MM.1S (cell line): ENCODE measurements at regions not wholly inside any gene's neighbourhood (a gene's known extent, or its start where the extent isn't known, plus 50 kb on each side); places are given as distances from the start of the nearest gene placed in this dataset.

Experiments used
- DNase-seq: peaks from one replicate; pipeline ENCODE4 v3.0.0-alpha.2; 2015
- H2AFZ ChIP-seq: fragments of 300-600 bp; sonication (generic); 2 replicates; pipeline ENCODE4 v1.6.0; 2016; ENCODE audit warnings: antibody characterized with exemption, low read length
- H3F3A ChIP-seq: fragments of 300-600 bp; sonication (generic); 2 replicates; pipeline ENCODE4 v1.6.1; 2016; ENCODE audit warnings: mild to moderate bottlenecking, antibody characterized with exemption, low read length, moderate library complexity, mixed read lengths; ENCODE audit not compliant: insufficient read depth
- H3K27ac ChIP-seq: fragments of 300-600 bp; sonication (generic); 2 replicates; pipeline ENCODE4 v1.5.1; 2016; ENCODE audit warnings: mild to moderate bottlenecking, low read length
- H3K27me3 ChIP-seq: fragments of 300-600 bp; sonication (generic); replicated peaks from 2 replicates; pipeline ENCODE4 v1.6.0; 2016; ENCODE audit warnings: low read length; ENCODE audit not compliant: insufficient read depth
- H3K36me3 ChIP-seq: fragments of 300-600 bp; sonication (generic); replicated peaks from 2 replicates; pipeline ENCODE4 v1.6.1; 2016; ENCODE audit warnings: mild to moderate bottlenecking, low read length, mixed read lengths; ENCODE audit not compliant: insufficient read depth
- H3K4me1 ChIP-seq: fragments of 300-600 bp; sonication (generic); 2 replicates; pipeline ENCODE4 v1.6.1; 2016; ENCODE audit warnings: low read length, mixed read lengths
- H3K4me2 ChIP-seq: fragments of 300-600 bp; sonication (generic); 2 replicates; pipeline ENCODE4 v1.6.0; 2016; ENCODE audit warnings: low read depth, low read length
- H3K4me3 ChIP-seq: fragments of 300-600 bp; sonication (generic); 2 replicates; pipeline ENCODE4 v1.5.1; 2016; ENCODE audit warnings: low read length, mixed read lengths
- H3K79me2 ChIP-seq: fragments of 300-600 bp; sonication (generic); 2 replicates; pipeline ENCODE4 v1.6.1; 2016; ENCODE audit warnings: mixed run types, low read length, mixed read lengths
- H3K9ac ChIP-seq: fragments of 300-600 bp; sonication (generic); 2 replicates; pipeline ENCODE4 v1.6.1; 2016; ENCODE audit warnings: low read length, mixed read lengths
- H3K9me2 ChIP-seq: fragments of 300-600 bp; sonication (generic); replicated peaks from 2 replicates; pipeline ENCODE4 v1.6.1; 2016; ENCODE audit warnings: mild to moderate bottlenecking, low read length, mixed read lengths; ENCODE audit not compliant: insufficient read depth
- H3K9me3 ChIP-seq: fragments of 300-600 bp; sonication (generic); replicated peaks from 2 replicates; pipeline ENCODE4 v1.6.1; 2016; ENCODE audit warnings: mild to moderate bottlenecking, low read length, mixed read lengths; ENCODE audit not compliant: insufficient read depth
- H4K20me1 ChIP-seq: fragments of 300-600 bp; sonication (generic); 2 replicates; pipeline ENCODE4 v1.6.1; 2016; ENCODE audit warnings: mild to moderate bottlenecking, low read length, moderate library complexity, mixed read lengths; ENCODE audit not compliant: insufficient read depth
- EZH2 ChIP-seq: fragments of 300-600 bp; sonication (generic); optimal IDR thresholded peaks from 2 replicates; pipeline ENCODE3; 2017; ENCODE audit warnings: low read depth, mild to moderate bottlenecking, antibody characterized with exemption, low read length, mixed read lengths
- EZH2phosphoT487 ChIP-seq: fragments of 300-600 bp; sonication (generic); IDR thresholded peaks from 2 replicates; pipeline ENCODE4 v1.6.1; 2018; ENCODE audit warnings: antibody characterized with exemption, low read length
- TF ChIP-seq, protein P1 (sequence below): fragments of 300-600 bp; sonication (generic); IDR thresholded peaks from 2 replicates; pipeline ENCODE4 v1.5.1; 2016; ENCODE audit warnings: antibody characterized with exemption, low read length, mixed read lengths

DNA sequence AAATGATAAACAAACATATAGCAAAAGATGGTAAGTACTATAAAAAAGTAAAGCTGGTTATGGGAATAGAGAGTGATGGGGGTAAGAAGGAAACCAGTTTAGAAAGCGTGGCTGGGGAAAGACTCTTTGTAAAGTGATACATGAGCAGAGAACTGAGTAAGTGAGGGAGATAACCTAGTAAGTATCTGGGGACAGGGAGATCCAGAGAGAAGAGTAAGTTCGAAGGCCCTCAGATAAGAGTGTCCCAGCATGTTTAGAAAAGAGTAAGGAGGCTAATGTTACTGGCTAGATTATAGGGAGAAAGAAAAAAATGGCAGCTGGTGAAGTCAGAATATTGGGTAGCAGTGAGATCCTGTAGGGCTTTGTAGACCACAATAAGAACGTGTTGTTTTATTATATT, 50.7 kb upstream of the HBS1L start:
- Histone ChIP-seq H3K9me2 (no peaks in the 10 kb centered on the region), H3K4me3 (no peak overlapping the region), H3K4me1 (peaks cover 27% of the 10 kb centered on the region), H3F3A (peaks cover 4% of the 10 kb centered on the region; the same call in 1 of the 2 replicates), H2AFZ (no peak overlapping the region), H3K27me3 (no peaks in the 10 kb centered on the region), H3K9me3 (no peaks in the 10 kb centered on the region), H4K20me1 (no peaks in the 10 kb centered on the region), H3K27ac (no peak overlapping the region), H3K36me3 (no peaks in the 10 kb centered on the region), H3K4me2 (no peak overlapping the region), H3K9ac (no peak overlapping the region), H3K79me2 (no peaks in the 10 kb centered on the region)
- DNase-seq, result no peak
- TF ChIP-seq, protein P1, sequence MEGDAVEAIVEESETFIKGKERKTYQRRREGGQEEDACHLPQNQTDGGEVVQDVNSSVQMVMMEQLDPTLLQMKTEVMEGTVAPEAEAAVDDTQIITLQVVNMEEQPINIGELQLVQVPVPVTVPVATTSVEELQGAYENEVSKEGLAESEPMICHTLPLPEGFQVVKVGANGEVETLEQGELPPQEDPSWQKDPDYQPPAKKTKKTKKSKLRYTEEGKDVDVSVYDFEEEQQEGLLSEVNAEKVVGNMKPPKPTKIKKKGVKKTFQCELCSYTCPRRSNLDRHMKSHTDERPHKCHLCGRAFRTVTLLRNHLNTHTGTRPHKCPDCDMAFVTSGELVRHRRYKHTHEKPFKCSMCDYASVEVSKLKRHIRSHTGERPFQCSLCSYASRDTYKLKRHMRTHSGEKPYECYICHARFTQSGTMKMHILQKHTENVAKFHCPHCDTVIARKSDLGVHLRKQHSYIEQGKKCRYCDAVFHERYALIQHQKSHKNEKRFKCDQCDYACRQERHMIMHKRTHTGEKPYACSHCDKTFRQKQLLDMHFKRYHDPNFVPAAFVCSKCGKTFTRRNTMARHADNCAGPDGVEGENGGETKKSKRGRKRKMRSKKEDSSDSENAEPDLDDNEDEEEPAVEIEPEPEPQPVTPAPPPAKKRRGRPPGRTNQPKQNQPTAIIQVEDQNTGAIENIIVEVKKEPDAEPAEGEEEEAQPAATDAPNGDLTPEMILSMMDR, result no peak
- TF ChIP-seq EZH2, result no peak
- no peak for TF ChIP-seq EZH2phosphoT487
